ENCODE measurements at regions not wholly inside any gene's neighbourhood (a gene's known extent, or its start where the extent isn't known, plus 50 kb on each side); places are given as distances from the start of the nearest gene placed in this dataset.

DNA sequence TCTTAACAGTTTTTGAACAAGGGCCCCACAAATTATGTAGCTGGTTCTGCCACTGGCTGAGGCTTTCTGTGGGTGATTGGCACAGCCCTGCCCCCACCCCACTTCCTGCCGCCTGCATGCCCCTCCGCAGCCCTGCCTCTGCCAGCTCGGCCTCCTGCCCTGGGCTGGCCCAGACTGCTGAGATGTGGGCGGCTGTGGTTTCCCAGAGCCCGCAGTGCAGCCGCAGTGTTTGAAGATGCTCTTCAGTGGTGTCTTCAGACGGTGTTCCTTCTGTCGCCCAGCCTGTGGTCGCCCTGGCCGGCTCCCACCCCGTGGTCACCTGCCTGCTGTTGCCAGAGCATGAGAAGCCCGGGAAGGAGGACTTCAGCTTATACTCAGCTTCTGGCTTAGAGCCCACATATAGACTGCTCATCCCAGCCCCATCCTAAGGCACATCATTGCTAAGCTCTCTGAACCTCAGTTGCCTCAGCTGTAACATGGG is 154.3 kb downstream of the VEGFA start:
- TF ChIP-seq, protein P1, sequence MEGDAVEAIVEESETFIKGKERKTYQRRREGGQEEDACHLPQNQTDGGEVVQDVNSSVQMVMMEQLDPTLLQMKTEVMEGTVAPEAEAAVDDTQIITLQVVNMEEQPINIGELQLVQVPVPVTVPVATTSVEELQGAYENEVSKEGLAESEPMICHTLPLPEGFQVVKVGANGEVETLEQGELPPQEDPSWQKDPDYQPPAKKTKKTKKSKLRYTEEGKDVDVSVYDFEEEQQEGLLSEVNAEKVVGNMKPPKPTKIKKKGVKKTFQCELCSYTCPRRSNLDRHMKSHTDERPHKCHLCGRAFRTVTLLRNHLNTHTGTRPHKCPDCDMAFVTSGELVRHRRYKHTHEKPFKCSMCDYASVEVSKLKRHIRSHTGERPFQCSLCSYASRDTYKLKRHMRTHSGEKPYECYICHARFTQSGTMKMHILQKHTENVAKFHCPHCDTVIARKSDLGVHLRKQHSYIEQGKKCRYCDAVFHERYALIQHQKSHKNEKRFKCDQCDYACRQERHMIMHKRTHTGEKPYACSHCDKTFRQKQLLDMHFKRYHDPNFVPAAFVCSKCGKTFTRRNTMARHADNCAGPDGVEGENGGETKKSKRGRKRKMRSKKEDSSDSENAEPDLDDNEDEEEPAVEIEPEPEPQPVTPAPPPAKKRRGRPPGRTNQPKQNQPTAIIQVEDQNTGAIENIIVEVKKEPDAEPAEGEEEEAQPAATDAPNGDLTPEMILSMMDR (IDR thresholded peaks at IDR 0.05): no peak
- TF ChIP-seq EZH2 (IDR thresholded peaks at IDR 0.05; ENCODE audit: borderline replicate concordance, insufficient read depth, low read depth, low read length, poor library complexity, severe bottlenecking): no peak

All from B cell (primary cell).